H9 (cell line): ENCODE measurements at regions not wholly inside any gene's neighbourhood (a gene's known extent, or its start where the extent isn't known, plus 50 kb on each side); places are given as distances from the start of the nearest gene placed in this dataset.

Experiments
- DNase-seq: peaks from one replicate; pipeline ENCODE4 v3.0.0-alpha.2; 2017
- H2AFZ ChIP-seq: one replicate; pipeline ENCODE4 v1.6.1; 2013; ENCODE audit warnings: mild to moderate bottlenecking, low read length, control low read depth, moderate library complexity
- H2AK5ac ChIP-seq: 2 replicates; pipeline ENCODE4 v1.6.1; 2013; ENCODE audit warnings: low read length, control low read depth, mixed read lengths; ENCODE audit not compliant: insufficient read length
- H2BK120ac ChIP-seq: one replicate; pipeline ENCODE4 v1.6.1; 2013; ENCODE audit warnings: low read depth, mild to moderate bottlenecking, low read length, control low read depth, inconsistent platforms; ENCODE audit not compliant: poor library complexity, severe bottlenecking
- H2BK12ac ChIP-seq: 2 replicates; pipeline ENCODE4 v1.6.1; 2013; ENCODE audit warnings: low read length, control low read depth, mixed read lengths, low read depth; ENCODE audit not compliant: insufficient read length
- H2BK15ac ChIP-seq: 2 replicates; pipeline ENCODE4 v1.6.1; 2013; ENCODE audit warnings: low read depth, low read length, control low read depth
- H2BK20ac ChIP-seq: one replicate; pipeline ENCODE4 v1.6.1; 2013; ENCODE audit warnings: low read depth, mild to moderate bottlenecking, low read length, control low read depth, inconsistent platforms; ENCODE audit not compliant: poor library complexity, severe bottlenecking
- H2BK5ac ChIP-seq: 2 replicates; pipeline ENCODE4 v1.6.1; 2013; ENCODE audit warnings: low read length, control low read depth, mixed read lengths; ENCODE audit not compliant: insufficient read length
- H3K14ac ChIP-seq: 2 replicates; pipeline ENCODE4 v1.6.1; 2013; ENCODE audit warnings: low read length, control low read depth; ENCODE audit not compliant: insufficient read depth
- H3K18ac ChIP-seq: 2 replicates; pipeline ENCODE4 v1.6.1; 2013; ENCODE audit warnings: low read depth, mild to moderate bottlenecking, mixed read lengths, low read length, control low read depth; ENCODE audit not compliant: insufficient read length
- H3K23ac ChIP-seq: 2 replicates; pipeline ENCODE4 v1.6.1; 2013; ENCODE audit warnings: low read length, control low read depth, mixed read lengths, low read depth; ENCODE audit not compliant: insufficient read length
- H3K23me2 ChIP-seq: 2 replicates; pipeline ENCODE4 v1.6.1; 2013; ENCODE audit warnings: low read depth, mild to moderate bottlenecking, mixed read lengths, low read length, control low read depth; ENCODE audit not compliant: insufficient read length, poor library complexity, severe bottlenecking
- H3K27ac ChIP-seq: 2 replicates; pipeline ENCODE4 v1.5.1; 2013; ENCODE audit warnings: low read length, control low read depth, mixed read lengths, low read depth; ENCODE audit not compliant: insufficient read length
- H3K27me3 ChIP-seq: 2 replicates; pipeline ENCODE4 v1.6.1; 2013; ENCODE audit warnings: low read length, control low read depth, inconsistent platforms; ENCODE audit not compliant: insufficient read depth
- H3K4ac ChIP-seq: 2 replicates; pipeline ENCODE4 v1.6.1; 2013; ENCODE audit warnings: low read depth, mild to moderate bottlenecking, control low read depth, inconsistent platforms, low read length, moderate library complexity
- H3K4me1 ChIP-seq: 2 replicates; pipeline ENCODE4 v1.6.1; 2013; ENCODE audit warnings: low read length, control low read depth, inconsistent platforms; ENCODE audit not compliant: insufficient read depth
- H3K4me2 ChIP-seq: 2 replicates; pipeline ENCODE4 v1.6.1; 2013; ENCODE audit warnings: low read length, control low read depth, mixed read lengths; ENCODE audit not compliant: insufficient read length, insufficient read depth
- H3K56ac ChIP-seq: 2 replicates; pipeline ENCODE4 v1.6.1; 2013; ENCODE audit warnings: low read depth, mild to moderate bottlenecking, mixed read lengths, low read length, control low read depth; ENCODE audit not compliant: insufficient read length
- H3K79me1 ChIP-seq: 2 replicates; pipeline ENCODE4 v1.6.1; 2013; ENCODE audit warnings: low read depth, mild to moderate bottlenecking, moderate library complexity, low read length, control low read depth, inconsistent platforms; ENCODE audit not compliant: insufficient read depth, poor library complexity, severe bottlenecking
- H3K79me2 ChIP-seq: 2 replicates; pipeline ENCODE4 v1.6.1; 2013; ENCODE audit warnings: low read length, control low read depth, inconsistent platforms; ENCODE audit not compliant: insufficient read depth
- H3K9ac ChIP-seq: 2 replicates; pipeline ENCODE4 v1.6.1; 2013; ENCODE audit warnings: low read length, control low read depth, mixed read lengths; ENCODE audit not compliant: insufficient read length; ENCODE audit errors: extremely low read depth
- H3K9me3 ChIP-seq: one replicate; pipeline ENCODE4 v1.6.1; 2013; ENCODE audit warnings: low read depth, low read length, inconsistent platforms; ENCODE audit not compliant: control insufficient read depth
- H3T11ph ChIP-seq: one replicate; pipeline ENCODE4 v1.6.1; 2013; ENCODE audit warnings: mild to moderate bottlenecking, low read length, control low read depth, inconsistent platforms
- H4K20me1 ChIP-seq: one replicate; pipeline ENCODE4 v1.6.1; 2013; ENCODE audit not compliant: control insufficient read depth, insufficient read length, insufficient read depth
- H4K5ac ChIP-seq: 2 replicates; pipeline ENCODE4 v1.6.1; 2013; ENCODE audit warnings: low read depth, mild to moderate bottlenecking, mixed read lengths, low read length, control low read depth; ENCODE audit not compliant: insufficient read length
- H4K8ac ChIP-seq: replicated peaks from 2 replicates; pipeline ENCODE4 v1.6.1; 2013; ENCODE audit warnings: low read length, control low read depth, mixed read lengths, low read depth; ENCODE audit not compliant: insufficient read length
- H4K91ac ChIP-seq: 2 replicates; pipeline ENCODE4 v1.6.1; 2013; ENCODE audit warnings: low read depth, mild to moderate bottlenecking, moderate library complexity, mixed read lengths, low read length, control low read depth; ENCODE audit not compliant: insufficient read length
- H3K27ac Mint-ChIP-seq, 3 experiments: 2 replicates in 2 of 3; 3 replicates in 1 of 3; pipeline ENCODE4 v1.8.0; 2020 to 2021; ENCODE audit warnings: mixed read lengths in 3 of 3, mild to moderate bottlenecking in 1 of 3, moderate library complexity in 1 of 3
- H3K27me3 Mint-ChIP-seq: 2 replicates; pipeline ENCODE4 v1.8.0; 2021; ENCODE audit warnings: low read depth, mild to moderate bottlenecking, moderate library complexity, mixed read lengths
- H3K36me3 Mint-ChIP-seq, 3 experiments: 2 replicates in 2 of 3; 3 replicates in 1 of 3; pipeline ENCODE4 v1.8.0; 2020 to 2021; ENCODE audit warnings: low read depth in 3 of 3, mixed read lengths in 3 of 3; ENCODE audit not compliant: insufficient read depth in 1 of 3
- H3K4me1 Mint-ChIP-seq, 2 experiments: 2 replicates each; pipeline ENCODE4 v1.8.0; 2020; ENCODE audit warnings: mixed read lengths in 2 of 2
- H3K4me3 Mint-ChIP-seq, 2 experiments: 2 replicates in 1 of 2; 3 replicates in 1 of 2; pipeline ENCODE4 v1.8.0; 2020 to 2021; ENCODE audit warnings: mild to moderate bottlenecking in 2 of 2, mixed read lengths in 2 of 2, moderate library complexity in 1 of 2
- H3K9me3 Mint-ChIP-seq, 2 experiments: 2 replicates in 1 of 2; 3 replicates in 1 of 2; pipeline ENCODE4 v1.8.0; 2020; ENCODE audit warnings: mild to moderate bottlenecking in 2 of 2, mixed read lengths in 2 of 2, moderate library complexity in 1 of 2
- WGBS: extraction: QIAGEN DNeasy Blood & Tissue Kit; methylation state at CpG from one replicate; pipeline ENCODE4 v1.1.7; 2013; ENCODE audit warnings: missing lambda C conversion rate, low lambda C conversion rate, mixed read lengths; ENCODE audit not compliant: insufficient read length; ENCODE audit errors: extremely low coverage; 5-methylcytosine and 5-hydroxymethylcytosine counted together
- TF ChIP-seq, protein P1 (sequence below): fragments of 200-600 bp; sonication (generic); conservative IDR thresholded peaks from 3 replicates; pipeline ENCODE4 v1.8.0; 2021; ENCODE audit warnings: antibody characterized with exemption, mild to moderate bottlenecking

DNA sequence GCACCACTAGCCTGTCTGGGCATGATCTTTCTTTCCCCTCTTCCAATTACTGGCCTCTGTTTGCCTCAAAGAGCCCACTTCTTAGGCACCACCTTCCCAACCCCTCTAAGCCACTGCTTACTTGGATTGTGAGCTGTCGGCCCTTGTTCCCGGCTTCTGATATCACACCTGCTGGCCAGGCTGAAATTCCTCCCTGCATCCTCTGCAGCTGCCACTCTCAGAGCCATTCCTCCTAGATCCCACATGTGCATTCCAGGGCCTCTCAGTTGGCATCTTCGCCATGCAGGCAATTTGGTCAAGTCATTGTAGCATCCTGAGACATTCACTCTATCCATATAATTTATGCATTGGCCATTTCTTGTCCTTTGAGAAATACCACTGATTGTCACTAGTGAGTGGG lies 135.9 kb downstream of the OLIG3 start:
- Histone ChIP-seq H3K4me1 (no peaks in the 10 kb centered on the region), H3K23ac (no peak overlapping the region), H2BK20ac (no peak overlapping the region), H3K27me3 (no peaks in the 10 kb centered on the region), H3K9me3 (no peaks in the 10 kb centered on the region), H2BK5ac (no peak overlapping the region), H3K79me2 (no peaks in the 10 kb centered on the region), H4K20me1 (no peaks in the 10 kb centered on the region), H2AK5ac (no peak overlapping the region), H3K14ac (no peak overlapping the region), H3K79me1 (no peaks in the 10 kb centered on the region), H4K5ac (no peak overlapping the region), H3K18ac (no peak overlapping the region), H4K91ac (no peak overlapping the region), H3K23me2 (no peaks in the 10 kb centered on the region), H3K27ac (no peak overlapping the region), H3K56ac (no peak overlapping the region), H2BK15ac (no peak overlapping the region), H2AFZ (no peak overlapping the region), H4K8ac (no peak overlapping the region), H2BK120ac (no peak overlapping the region), H2BK12ac (no peak overlapping the region), H3T11ph (no peak overlapping the region), H3K4me2 (no peak overlapping the region), H3K4ac (no peak overlapping the region), H3K9ac (no peak overlapping the region)
- peaks cover 5% of the 10 kb centered on the region in 2 experiments; a peak in 3 of 4 replicates for H3K4me1 Mint-ChIP-seq
- H3K27ac Mint-ChIP-seq: no peak overlapping the region
- no peaks in the 10 kb centered on the region for H3K9me3 Mint-ChIP-seq
- TF ChIP-seq, protein P1, sequence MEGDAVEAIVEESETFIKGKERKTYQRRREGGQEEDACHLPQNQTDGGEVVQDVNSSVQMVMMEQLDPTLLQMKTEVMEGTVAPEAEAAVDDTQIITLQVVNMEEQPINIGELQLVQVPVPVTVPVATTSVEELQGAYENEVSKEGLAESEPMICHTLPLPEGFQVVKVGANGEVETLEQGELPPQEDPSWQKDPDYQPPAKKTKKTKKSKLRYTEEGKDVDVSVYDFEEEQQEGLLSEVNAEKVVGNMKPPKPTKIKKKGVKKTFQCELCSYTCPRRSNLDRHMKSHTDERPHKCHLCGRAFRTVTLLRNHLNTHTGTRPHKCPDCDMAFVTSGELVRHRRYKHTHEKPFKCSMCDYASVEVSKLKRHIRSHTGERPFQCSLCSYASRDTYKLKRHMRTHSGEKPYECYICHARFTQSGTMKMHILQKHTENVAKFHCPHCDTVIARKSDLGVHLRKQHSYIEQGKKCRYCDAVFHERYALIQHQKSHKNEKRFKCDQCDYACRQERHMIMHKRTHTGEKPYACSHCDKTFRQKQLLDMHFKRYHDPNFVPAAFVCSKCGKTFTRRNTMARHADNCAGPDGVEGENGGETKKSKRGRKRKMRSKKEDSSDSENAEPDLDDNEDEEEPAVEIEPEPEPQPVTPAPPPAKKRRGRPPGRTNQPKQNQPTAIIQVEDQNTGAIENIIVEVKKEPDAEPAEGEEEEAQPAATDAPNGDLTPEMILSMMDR: no peak
- H3K36me3 Mint-ChIP-seq: no peaks in the 10 kb centered on the region
- no peaks in the 10 kb centered on the region for H3K27me3 Mint-ChIP-seq
- WGBS: no CpG with 5 or more reads among the region's 3 CpGs
- no peak overlapping the region for H3K4me3 Mint-ChIP-seq
- peak; percentile 42 for DNase-seq
